ENCODE measurements at regions not wholly inside any gene's neighbourhood (a gene's known extent, or its start where the extent isn't known, plus 50 kb on each side); places are given as distances from the start of the nearest gene placed in this dataset.

- H3K4me3 ChIP-seq (ENCODE audit: control insufficient read depth, low read depth, low read length) = no peak overlapping the region
- DNase-seq (ENCODE audit: low read depth) = peak; percentile 62
- no peak for TF ChIP-seq CTCF (conservative IDR thresholded peaks at IDR 0.05; ENCODE audit: control insufficient read depth, insufficient read depth, low read depth, low read length)
These were observed 562.3 kb downstream of the DHX35 start for GRCh38 chr20:39524371-39524911.

- DNase-seq (ENCODE audit: low read depth) = no peak
- H3K4me3 ChIP-seq (ENCODE audit: control insufficient read depth, low read depth, low read length) = no peak overlapping the region
- TF ChIP-seq CTCF (conservative IDR thresholded peaks at IDR 0.05; ENCODE audit: control insufficient read depth, insufficient read depth, low read depth, low read length) = no peak
These were observed 561.3 kb downstream of the DHX35 start for GRCh38 chr20:39523405-39523804.

GRCh38 chr20:39518654-39519053 is 556.5 kb downstream of the DHX35 start:
- TF ChIP-seq CTCF (conservative IDR thresholded peaks at IDR 0.05; ENCODE audit: control insufficient read depth, insufficient read depth, low read depth, low read length) = no peak
- peak; percentile 13 for DNase-seq (ENCODE audit: low read depth)
- H3K4me3 ChIP-seq (ENCODE audit: control insufficient read depth, low read depth, low read length) = no peak overlapping the region

GRCh38 chr20:39516964-39517363 is 554.8 kb downstream of the DHX35 start:
- no peak overlapping the region for H3K4me3 ChIP-seq (ENCODE audit: control insufficient read depth, low read depth, low read length)
- no peak for TF ChIP-seq CTCF (conservative IDR thresholded peaks at IDR 0.05; ENCODE audit: control insufficient read depth, insufficient read depth, low read depth, low read length)
- no peak for DNase-seq (ENCODE audit: low read depth)

- H3K4me3 ChIP-seq (ENCODE audit: control insufficient read depth, low read depth, low read length) = no peak overlapping the region
- TF ChIP-seq CTCF (conservative IDR thresholded peaks at IDR 0.05; ENCODE audit: control insufficient read depth, insufficient read depth, low read depth, low read length) = no peak
- peak; percentile 13 for DNase-seq (ENCODE audit: low read depth)
These were observed 542.6 kb downstream of the DHX35 start for GRCh38 chr20:39504710-39505094.

GRCh38 chr20:39503902-39504709 is 542.0 kb downstream of the DHX35 start:
- no peak overlapping the region for H3K4me3 ChIP-seq (ENCODE audit: control insufficient read depth, low read depth, low read length)
- no peak for TF ChIP-seq CTCF (conservative IDR thresholded peaks at IDR 0.05; ENCODE audit: control insufficient read depth, insufficient read depth, low read depth, low read length)
- DNase-seq (ENCODE audit: low read depth) = peak; percentile 25
